Subcutaneous abdominal adipose tissue (tissue), 5 donors: ENCODE measurements at regions not wholly inside any gene's neighbourhood (a gene's known extent, or its start where the extent isn't known, plus 50 kb on each side); places are given as distances from the start of the nearest gene placed in this dataset.
A peak's percentile ranks its signal among the peaks of the same experiment; 100 is the strongest.

Experiments used
- H3K27ac ChIP-seq: one replicate; pipeline ENCODE4 v1.7.0; 2013; ENCODE audit warnings: low read depth, mild to moderate bottlenecking, inconsistent platforms, low read length, moderate library complexity
- H3K27me3 ChIP-seq, 5 donors: one replicate each; pipeline ENCODE4 v1.7.0; 2013; ENCODE audit warnings: low read length in 5 of 5, inconsistent platforms in 1 of 5; ENCODE audit not compliant: control insufficient read depth in 5 of 5, insufficient read depth in 4 of 5
- H3K36me3 ChIP-seq, 5 donors: one replicate each; pipeline ENCODE4 v1.7.0; 2013; ENCODE audit warnings: low read length in 5 of 5; ENCODE audit not compliant: control insufficient read depth in 5 of 5, insufficient read depth in 5 of 5
- H3K4me1 ChIP-seq, 5 donors: one replicate each; pipeline ENCODE4 v1.7.0; 2013; ENCODE audit warnings: low read length in 5 of 5, mild to moderate bottlenecking in 3 of 5, moderate library complexity in 1 of 5; ENCODE audit not compliant: control insufficient read depth in 5 of 5, insufficient read depth in 5 of 5
- H3K4me3 ChIP-seq, 5 donors: one replicate each; pipeline ENCODE4 v1.7.0; 2013; ENCODE audit warnings: low read length in 5 of 5, low read depth in 1 of 5
- H3K9ac ChIP-seq, 5 donors: one replicate each; pipeline ENCODE4 v1.7.0; 2013; ENCODE audit warnings: low read length in 5 of 5, mild to moderate bottlenecking in 4 of 5, moderate library complexity in 3 of 5
- H3K9me3 ChIP-seq, 5 donors: one replicate each; pipeline ENCODE4 v1.7.0; 2013; ENCODE audit warnings: low read length in 5 of 5; ENCODE audit not compliant: control insufficient read depth in 5 of 5
- donor health status: healthy.
- donor health status: healthy.
- donor health status: healthy.
- donor health status: healthy.
- donor health status: healthy.

DNA sequence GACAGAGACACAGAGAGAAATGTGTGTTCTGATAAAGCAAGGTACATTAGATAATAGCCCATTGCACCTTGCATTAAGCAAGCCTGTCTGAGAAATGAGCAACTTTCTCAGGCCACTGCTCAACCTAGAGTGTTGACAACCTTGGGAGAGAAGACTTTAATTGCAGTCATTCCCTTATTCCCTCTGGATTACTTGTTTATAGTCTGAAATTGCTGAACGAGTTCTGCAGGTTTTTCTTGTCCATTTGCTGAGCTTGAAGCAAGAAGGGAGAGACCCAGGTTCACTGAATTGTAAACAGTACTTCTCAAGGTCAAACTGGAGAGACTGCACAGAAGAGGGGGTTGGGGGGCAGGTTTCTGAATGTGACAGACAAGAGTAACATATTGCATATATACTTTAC lies 159.4 kb upstream of the PLEKHG7 start:
- no peak overlapping the region for H3K4me3 ChIP-seq
- H3K27ac ChIP-seq, result peak overlapping the region; percentile 10
- peaks cover 0 to 48% (median 31%) of the 10 kb centered on the region in 5 donors for H3K4me1 ChIP-seq
- H3K36me3 ChIP-seq, result no peaks in the 10 kb centered on the region
- no peaks in the 10 kb centered on the region for H3K9me3 ChIP-seq
- no peaks in the 10 kb centered on the region for H3K27me3 ChIP-seq
- no peak overlapping the region for H3K9ac ChIP-seq

DNA sequence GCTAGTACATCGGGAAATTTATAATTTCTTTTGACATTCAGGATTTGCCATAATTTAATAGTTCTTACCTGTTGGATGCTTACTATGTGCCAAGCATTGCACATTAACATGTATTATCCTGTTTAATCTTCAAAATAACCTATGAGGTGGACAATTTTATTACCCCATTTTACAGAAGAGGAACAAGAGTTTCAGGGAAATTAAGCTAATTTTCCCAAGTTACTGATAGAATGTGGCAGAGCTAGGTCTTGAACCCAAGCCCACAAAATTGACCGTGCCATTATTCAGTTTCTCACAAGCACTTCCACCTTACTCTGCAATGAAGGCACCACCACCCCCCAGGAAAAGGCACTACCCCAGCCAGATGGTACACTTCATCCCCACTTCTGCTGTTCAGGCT lies 161.1 kb upstream of the PLEKHG7 start:
- no peak overlapping the region for H3K27ac ChIP-seq
- no peaks in the 10 kb centered on the region for H3K27me3 ChIP-seq
- H3K9me3 ChIP-seq, result no peaks in the 10 kb centered on the region
- no peak overlapping the region for H3K4me3 ChIP-seq
- H3K4me1 ChIP-seq, result peaks cover 0 to 48% (median 24%) of the 10 kb centered on the region in 5 donors
- no peak overlapping the region for H3K9ac ChIP-seq
- no peaks in the 10 kb centered on the region for H3K36me3 ChIP-seq

DNA sequence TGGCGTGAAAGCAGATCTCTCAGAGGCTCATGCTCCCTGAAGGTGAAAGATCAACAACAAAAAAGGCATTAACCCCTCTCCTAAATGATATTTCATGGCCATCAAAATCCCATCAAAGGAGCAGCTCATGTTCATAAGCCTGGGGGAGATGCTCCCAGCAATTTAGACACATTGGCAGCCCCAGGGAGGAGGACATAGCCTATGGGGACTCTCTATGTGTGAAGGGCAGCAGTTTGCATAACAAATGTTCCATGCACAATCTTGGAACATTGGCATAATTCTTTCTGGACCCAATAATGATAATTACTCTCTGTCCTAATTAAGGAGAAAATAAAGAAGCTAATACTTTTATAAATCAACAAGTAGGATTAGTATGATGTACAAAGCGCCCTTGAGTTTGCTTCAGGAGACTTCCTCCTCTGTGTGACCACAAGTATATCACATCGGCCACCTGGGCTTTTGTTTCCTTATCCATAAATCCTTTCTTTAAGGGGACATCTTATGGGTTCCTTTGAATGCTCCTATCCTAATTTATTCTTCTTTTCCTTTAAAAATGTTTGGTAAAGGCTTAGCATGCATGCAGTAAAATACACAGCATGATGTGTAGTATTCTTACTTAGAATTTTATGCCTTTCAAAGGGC lies 161.9 kb upstream of the PLEKHG7 start:
- no peak overlapping the region for H3K9ac ChIP-seq
- H3K36me3 ChIP-seq, result no peaks in the 10 kb centered on the region
- H3K27ac ChIP-seq, result peak overlapping the region; percentile 11
- no peak overlapping the region for H3K4me3 ChIP-seq
- H3K27me3 ChIP-seq, result no peaks in the 10 kb centered on the region
- peaks cover 0 to 50% (median 28%) of the 10 kb centered on the region in 5 donors for H3K4me1 ChIP-seq
- no peaks in the 10 kb centered on the region for H3K9me3 ChIP-seq

DNA sequence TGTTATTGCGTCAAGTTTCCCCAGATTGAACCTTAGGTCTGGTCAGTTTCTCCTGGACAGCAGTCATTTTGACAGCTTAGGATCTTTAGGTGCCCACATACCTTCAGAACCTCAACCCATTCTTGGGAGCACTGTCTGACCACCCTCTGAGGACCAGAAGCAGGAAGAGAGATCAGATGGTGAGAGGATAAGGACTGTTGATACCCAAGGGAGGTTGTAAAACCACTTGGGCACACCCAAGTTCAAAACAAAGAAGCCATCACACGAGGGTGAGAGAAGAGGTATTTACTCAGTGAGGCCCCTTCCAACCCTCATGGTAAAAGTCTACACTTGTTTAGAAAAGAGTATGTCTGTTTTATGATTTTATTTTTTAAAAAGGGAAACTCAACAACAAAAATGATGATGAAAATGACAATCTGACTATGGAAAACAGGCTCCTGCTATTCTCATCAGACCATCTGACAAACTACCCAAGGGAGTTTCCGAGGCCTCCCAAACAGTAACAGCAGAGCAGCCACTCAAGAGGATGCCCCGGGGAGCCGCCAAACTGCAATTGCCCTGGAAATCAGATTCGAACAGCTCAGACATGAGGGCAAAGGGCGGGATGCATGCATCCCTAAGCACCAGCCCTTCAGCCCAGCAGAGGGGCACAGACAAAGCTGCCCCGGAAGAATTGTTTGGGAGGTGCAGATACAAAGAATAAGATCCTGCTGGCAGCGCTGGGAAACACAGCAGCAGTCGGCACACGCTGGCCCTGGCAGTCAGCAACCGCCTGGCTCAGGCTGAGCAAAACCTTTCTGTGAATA lies 162.6 kb upstream of the PLEKHG7 start:
- Histone ChIP-seq H3K27ac (peak overlapping the region; percentile 11), H3K36me3 (no peaks in the 10 kb centered on the region), H3K4me1 (peaks cover 0 to 52% (median 28%) of the 10 kb centered on the region in 5 donors), H3K27me3 (no peaks in the 10 kb centered on the region), H3K4me3 (no peak overlapping the region), H3K9ac (peak overlapping the region in 1 of 5 donors; percentile 21), H3K9me3 (no peaks in the 10 kb centered on the region)

DNA sequence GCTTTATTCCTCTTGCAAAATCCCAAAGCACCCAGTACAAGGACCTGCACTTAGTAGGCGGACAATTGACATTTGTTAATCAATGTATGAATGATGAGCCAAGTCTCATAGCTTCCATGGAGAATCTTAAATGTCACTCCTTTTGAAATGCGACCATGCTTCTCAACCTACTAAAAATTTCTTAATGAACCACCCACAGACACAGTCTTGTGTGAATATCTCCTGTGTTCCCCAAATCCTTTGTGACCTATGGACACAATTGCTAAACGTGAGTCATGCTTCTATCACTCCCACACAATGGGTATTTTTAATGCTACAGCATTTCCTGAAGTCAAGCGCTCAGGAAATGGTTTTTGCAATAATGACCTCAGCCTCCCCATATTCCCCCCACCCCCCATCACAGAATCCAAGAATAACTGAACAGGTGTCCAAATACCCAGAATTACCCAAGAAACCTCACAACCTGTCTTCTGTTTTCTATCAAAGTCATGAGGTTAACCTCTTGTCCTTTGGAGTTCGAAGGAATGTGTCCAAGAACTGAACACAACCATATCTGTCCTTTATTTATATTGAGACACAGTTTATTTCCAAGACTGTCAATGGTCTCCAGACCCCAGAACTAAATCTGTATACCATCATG lies 163.6 kb upstream of the PLEKHG7 start:
- H3K27ac ChIP-seq, result peak overlapping the region; percentile 63
- peaks cover 0 to 46% (median 28%) of the 10 kb centered on the region in 5 donors for H3K4me1 ChIP-seq
- no peak overlapping the region for H3K4me3 ChIP-seq
- no peaks in the 10 kb centered on the region for H3K9me3 ChIP-seq
- no peaks in the 10 kb centered on the region for H3K27me3 ChIP-seq
- no peak overlapping the region for H3K9ac ChIP-seq
- no peaks in the 10 kb centered on the region for H3K36me3 ChIP-seq

DNA sequence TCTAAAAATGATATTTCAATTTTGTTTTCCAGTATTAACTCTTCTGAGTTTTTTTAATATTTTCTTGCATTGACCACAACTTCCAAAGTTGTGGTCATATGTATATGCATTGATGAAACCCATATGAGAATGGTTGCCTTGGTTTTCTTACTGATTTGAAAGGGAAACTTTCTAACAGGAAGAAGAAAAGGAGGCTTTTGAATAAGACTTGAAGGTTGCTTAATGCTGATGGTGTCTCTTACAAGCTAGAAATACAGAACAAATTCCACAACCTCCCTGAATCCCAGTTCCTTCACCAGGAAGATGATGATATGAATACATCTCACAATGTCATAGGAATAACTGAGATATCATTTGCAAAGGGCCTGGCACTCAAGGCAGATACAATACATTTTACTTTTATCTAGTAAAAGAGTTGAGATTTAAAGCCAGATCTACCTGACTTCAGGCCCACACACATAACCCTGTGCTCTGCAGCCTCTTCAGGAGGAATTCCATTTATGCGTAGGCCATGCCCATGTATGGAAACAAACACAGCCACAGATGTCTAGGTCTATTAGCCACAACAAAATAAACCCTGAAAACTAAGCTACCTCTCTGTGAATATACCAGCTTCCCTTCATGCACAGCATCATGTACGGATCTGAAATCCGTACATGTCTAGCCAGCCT lies 165.4 kb upstream of the PLEKHG7 start:
- Histone ChIP-seq H3K4me3 (no peak overlapping the region), H3K9ac (no peak overlapping the region), H3K36me3 (no peaks in the 10 kb centered on the region), H3K27me3 (no peaks in the 10 kb centered on the region), H3K4me1 (peaks cover 0 to 34% (median 23%) of the 10 kb centered on the region in 5 donors), H3K9me3 (no peaks in the 10 kb centered on the region), H3K27ac (no peak overlapping the region)

DNA sequence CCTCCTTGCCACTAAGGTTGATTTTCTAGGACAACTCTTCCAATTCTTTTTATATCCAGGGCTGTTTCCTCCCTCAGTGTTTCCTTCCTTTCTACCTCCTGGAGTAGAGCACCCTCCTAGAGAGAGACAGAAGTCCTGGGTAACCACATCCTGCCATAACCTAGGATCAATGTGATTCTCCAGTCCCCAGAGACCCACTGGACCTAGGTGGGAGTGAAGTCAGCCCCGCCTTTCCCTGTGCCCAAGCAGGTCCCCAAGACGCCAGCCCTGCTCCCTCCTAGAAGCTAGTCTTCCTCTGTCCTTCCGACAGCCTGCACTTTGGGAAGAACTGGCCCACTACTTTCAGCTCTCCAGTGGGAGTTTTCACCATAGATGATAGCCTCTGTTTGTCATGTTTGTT lies 166.8 kb upstream of the PLEKHG7 start:
- H3K27ac ChIP-seq, result no peak overlapping the region
- H3K4me1 ChIP-seq, result peaks cover 0 to 30% (median 23%) of the 10 kb centered on the region in 5 donors
- H3K36me3 ChIP-seq, result no peaks in the 10 kb centered on the region
- no peaks in the 10 kb centered on the region for H3K9me3 ChIP-seq
- H3K9ac ChIP-seq, result no peak overlapping the region
- no peak overlapping the region for H3K4me3 ChIP-seq
- no peaks in the 10 kb centered on the region for H3K27me3 ChIP-seq

DNA sequence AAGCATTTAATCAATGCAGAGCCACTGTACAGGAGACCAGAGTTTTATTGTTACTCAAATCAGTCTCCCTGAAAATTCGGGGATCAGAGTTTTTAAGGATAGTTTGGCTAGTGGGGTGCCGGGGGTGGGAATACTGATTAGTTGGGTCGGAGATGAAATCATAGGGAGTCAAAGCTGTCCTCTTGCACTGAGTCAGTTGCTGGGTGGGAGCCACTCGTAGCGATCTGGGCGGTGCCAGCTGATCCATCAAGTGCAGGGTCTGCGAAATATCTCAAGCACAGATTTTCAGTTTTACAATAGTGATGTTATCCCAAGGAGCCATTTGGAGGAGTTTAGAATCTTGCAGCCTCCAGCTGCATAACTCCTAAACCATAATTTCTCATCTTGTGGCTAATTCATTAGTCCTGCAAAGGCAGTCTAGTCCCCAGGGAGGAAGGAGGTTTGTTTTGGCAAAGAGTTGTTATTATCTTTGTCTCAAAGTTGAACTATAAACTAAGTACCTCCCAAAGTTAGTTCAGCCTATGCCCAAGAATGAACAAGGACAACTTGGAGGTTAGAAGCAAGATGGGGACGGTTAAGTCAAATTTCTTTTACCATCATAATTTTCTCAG lies 169.4 kb upstream of the PLEKHG7 start:
- Histone ChIP-seq H3K27ac (no peak overlapping the region), H3K9me3 (no peaks in the 10 kb centered on the region), H3K4me3 (no peak overlapping the region), H3K27me3 (no peaks in the 10 kb centered on the region), H3K36me3 (no peaks in the 10 kb centered on the region), H3K4me1 (peaks cover 0 to 8% (median 4%) of the 10 kb centered on the region in 5 donors), H3K9ac (no peak overlapping the region)

DNA sequence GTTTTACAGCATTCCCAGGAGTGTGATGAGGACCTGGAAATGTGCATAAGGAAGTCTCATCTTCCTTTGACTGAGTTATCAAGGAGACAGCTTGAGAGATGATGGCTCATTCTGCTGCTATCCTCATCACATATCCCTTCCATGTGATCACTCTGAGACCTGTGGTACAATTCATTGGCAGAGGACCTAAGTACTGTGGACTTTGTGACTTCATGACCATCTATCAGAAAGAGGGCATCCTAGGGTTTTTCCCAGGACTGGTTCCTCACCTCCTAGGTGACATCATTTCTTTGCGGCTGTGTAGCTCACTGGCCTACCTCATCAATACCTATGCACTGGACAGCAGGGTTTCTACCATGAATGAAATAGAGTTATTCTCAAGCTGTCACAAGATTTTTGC lies 172.1 kb upstream of the PLEKHG7 start:
- H3K27ac ChIP-seq, result no peak overlapping the region
- peaks cover 0 to 8% (median 0%) of the 10 kb centered on the region in 5 donors for H3K4me1 ChIP-seq
- no peak overlapping the region for H3K4me3 ChIP-seq
- no peaks in the 10 kb centered on the region for H3K27me3 ChIP-seq
- no peaks in the 10 kb centered on the region for H3K36me3 ChIP-seq
- no peak overlapping the region for H3K9ac ChIP-seq
- no peaks in the 10 kb centered on the region for H3K9me3 ChIP-seq
